ENCODE measurements at regions not wholly inside any gene's neighbourhood (a gene's known extent, or its start where the extent isn't known, plus 50 kb on each side); places are given as distances from the start of the nearest gene placed in this dataset.

DNA sequence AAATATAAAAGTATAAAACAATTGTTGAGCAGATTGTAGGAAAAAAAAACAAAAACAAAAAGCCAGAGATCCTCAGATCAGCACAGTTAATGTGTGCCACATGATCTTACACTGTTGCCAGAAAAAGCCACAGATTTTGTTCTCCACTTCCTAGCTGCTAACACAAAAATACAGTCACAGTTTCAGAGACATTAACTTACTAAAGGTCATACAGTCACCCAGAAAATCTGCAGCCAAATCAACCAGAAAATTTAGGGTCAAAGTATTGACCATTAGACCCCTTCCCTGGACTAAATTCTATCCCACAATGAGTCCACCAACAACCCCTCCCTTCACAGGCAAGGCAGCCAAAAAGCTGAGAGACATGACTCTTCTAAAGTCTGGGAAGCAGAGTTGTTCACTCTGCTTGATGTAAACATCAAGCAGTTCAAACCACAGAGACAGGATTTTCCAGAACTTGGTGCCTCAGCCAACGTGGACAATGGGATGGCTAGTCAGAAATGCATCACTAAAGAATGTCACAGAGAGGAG lies 59.1 kb downstream of the SST start:
- TF ChIP-seq POLR2A (IDR thresholded peaks at IDR 0.05; ENCODE audit: low read length) (no peak), GATA1 (IDR thresholded peaks at IDR 0.05; ENCODE audit: low read depth, low read length) (no peak)

Data from erythroblast (primary cell).